SKM-1 (cell line): ENCODE measurements at regions not wholly inside any gene's neighbourhood (a gene's known extent, or its start where the extent isn't known, plus 50 kb on each side); places are given as distances from the start of the nearest gene placed in this dataset.
"Not testable (repeated sequence)": the region's sequence is repeated elsewhere in the genome, so short reads cannot be mapped to it uniquely, and the experiment has no call there.

Experiments
- DNase-seq: peaks from one replicate; lab custom pipeline; 2025; ENCODE audit not compliant: unreplicated experiment; lab: John Stamatoyannopoulos, UW

- DNase-seq, result no peak
Observed at GRCh38 chr17:77798031-77798430, 160.5 kb upstream of the TNRC6C start.

- DNase-seq, result no peak
Observed at GRCh38 chr17:77798481-77798880, 160.0 kb upstream of the TNRC6C start.

DNA sequence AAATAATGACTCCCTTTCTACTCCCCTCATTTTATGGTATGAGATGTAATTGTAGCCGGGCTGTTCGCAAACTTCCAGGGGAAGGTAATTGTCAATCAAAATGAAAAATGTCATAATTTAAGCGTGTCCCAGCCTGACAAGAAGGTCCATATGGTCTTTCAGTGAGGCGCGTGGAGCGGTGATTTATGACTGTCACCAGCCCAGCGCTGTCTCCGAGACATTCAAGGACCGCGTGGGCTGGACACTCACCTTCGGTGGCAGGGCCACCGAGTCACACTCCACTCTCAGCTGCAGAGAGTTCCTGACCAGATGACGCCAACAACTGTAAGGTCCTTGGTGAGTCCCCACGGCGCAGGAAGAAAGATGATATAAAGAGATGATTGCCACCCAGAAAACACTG lies 157.7 kb upstream of the TNRC6C start:
- no peak for DNase-seq

DNA sequence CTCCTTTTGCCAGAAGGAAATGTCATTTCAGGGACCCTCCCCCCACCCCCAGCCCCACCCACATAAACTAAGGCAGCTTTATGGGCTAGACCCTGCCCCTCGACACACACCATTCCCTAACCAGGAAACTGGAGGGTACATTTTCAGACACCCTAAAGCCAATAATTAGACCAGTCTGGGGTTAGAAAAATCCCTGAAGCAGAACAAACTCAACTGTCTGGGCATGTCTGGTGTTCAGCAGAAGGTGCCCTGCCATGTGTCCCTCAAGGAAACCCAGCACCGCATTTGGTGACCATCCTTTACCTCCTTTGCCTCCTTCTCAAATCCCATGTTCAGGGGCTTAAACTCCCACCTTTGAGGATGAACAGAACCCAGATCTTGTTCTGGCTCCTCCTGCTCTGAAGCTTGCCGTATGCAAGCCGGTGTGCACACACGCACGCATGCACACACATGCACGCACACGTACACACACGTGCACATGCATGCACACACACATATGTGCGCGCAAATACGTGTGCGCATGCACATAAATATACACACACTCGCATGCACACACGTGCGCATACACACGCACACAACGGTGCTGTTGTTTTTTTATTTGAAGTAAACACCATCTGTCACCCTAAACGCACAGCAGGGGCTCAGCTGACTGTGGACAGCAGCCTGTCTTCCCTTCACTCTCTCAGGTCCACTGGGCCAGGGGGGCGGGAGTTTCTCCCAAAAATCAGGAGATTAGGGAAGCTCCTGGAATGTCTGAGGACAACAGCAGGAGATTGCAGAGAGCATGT lies 156.8 kb upstream of the TNRC6C start:
- no peak for DNase-seq

DNA sequence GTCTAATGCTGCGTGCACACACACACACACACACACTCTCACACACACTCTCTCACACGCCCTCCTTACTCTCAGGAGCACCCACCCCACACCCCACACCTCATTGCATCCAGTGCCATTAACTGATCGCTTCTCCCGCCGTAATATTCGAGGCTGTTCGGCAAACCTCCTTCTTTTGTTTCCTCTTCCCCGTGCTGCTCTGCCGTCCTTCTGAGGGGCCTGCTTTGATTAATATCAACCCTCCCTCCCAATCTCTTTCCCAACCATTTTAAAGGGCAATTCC lies 156.2 kb upstream of the TNRC6C start:
- DNase-seq, result no peak

GRCh38 chr17:77802811-77803220 lies 155.7 kb upstream of the TNRC6C start:
- no peak for DNase-seq

GRCh38 chr17:77803726-77804125 lies 154.8 kb upstream of the TNRC6C start:
- DNase-seq, result no peak

DNA sequence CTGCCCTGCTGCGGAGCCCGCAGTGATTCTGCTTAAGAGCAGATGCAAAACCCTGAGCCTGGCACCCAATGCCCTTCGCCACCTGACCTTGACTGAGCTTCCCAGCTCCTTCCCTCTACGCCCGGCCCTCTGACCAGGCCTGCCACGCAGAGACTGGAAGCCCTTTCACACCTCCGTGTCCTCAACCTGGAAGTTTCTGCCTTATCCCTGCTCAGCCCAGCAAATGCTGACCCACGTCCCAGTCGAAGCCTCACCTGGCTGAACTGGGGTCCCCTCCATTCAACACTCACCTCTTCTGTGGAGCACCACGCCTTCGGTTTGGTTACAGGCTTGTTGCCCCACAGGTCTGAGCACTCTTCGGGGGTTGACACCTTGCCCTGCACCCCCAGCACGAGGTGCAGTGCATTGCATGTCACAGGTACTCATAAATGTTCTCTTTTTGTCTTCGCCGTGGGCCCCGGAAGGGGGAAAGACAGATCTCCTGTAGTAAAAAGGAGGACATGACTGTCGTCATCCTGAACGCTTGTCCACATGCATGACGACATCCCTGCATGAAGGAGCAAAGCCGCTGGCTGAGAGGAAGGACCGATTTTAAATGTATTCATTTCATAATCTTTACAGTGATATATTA lies 153.6 kb upstream of the TNRC6C start:
- DNase-seq, result no peak

GRCh38 chr17:77805970-77806369 lies 152.5 kb upstream of the TNRC6C start:
- not testable (repeated sequence) for DNase-seq

- no peak for DNase-seq
Observed at GRCh38 chr17:77807051-77807745, 151.3 kb upstream of the TNRC6C start.

DNA sequence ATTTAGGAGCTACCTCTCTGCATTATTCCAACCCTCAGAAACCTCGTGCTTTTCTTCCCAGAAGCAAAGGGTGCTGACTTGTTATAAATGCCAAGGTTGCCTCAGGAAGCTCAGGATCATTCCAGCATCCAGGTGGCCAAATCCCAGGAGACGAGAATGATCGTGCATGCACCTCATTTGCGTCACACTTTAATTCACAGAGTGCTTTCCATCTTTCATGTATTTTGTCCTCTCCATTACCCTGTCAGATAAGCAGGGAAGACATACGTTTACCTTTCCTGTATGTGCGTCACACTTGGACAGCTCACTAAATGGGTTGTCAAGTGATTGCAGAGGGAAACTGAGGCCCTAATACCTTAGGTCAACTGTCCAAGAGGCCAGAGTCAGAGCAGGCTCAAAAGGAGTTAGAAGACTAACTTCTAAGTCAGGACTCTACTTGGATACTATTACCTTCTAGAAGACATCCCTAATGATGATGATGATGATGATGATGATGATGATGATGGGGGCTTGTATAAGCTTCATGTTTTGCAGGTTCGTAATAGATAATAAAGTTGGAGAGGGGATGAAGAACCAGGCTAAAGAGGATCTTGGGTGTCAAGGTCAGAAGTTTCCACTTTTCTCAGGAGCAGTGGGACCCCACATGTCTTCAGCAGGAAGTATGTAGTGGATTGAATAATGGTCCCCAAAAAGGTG lies 150.6 kb upstream of the TNRC6C start:
- no peak for DNase-seq

DNA sequence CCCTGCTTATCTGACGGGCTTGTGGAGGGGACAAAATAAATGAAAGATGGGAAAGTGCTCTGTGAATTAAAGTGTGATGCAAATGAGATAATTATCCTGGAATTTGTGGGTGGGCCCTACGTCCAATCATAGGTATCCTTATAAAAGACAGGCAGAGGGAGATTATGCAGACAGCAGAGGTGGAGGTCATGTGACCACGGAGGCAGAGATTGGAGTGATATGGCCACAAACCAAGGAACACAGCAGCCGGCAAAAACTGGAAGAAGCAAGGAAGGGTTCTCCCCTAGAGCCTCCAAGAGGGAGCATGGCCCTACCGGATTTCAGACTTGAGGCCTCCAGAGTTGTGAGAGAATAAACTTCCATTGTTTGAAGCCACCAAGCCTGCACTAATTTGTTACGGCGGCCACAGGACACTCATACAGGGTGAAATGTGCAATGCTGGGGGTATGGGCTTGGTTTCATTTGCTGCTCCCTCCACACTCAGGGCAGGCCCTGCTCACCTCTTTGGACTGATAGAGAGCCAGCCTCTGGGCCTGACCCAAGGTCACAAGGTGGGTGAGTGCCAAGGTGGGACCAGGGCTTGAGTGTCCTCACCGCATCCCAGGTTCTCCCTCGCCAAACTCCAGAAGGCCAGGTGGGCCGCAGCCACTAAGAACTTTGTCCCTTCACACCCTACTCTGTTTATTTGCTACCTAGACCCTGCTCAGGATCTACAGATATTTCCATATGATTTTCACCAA lies 149.6 kb upstream of the TNRC6C start:
- DNase-seq, result no peak

DNA sequence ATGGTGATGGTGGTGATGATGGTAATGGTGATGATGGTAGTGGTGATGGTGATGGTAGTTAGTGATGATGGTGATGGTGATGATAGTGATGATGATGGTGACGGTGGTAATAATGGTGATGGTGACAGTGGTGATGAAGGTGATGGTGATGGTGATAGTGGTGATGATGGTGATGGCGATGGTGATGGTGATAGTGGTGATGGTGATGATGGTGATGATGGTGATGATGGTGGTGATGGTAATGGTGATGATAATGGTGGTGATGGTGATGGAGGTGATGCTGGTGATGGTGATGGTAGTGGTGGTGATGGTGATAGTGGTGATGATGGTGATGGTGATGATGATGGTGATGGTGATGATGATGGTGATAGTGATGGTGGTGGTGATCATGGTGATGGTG lies 148.7 kb upstream of the TNRC6C start:
- DNase-seq, result no peak

DNA sequence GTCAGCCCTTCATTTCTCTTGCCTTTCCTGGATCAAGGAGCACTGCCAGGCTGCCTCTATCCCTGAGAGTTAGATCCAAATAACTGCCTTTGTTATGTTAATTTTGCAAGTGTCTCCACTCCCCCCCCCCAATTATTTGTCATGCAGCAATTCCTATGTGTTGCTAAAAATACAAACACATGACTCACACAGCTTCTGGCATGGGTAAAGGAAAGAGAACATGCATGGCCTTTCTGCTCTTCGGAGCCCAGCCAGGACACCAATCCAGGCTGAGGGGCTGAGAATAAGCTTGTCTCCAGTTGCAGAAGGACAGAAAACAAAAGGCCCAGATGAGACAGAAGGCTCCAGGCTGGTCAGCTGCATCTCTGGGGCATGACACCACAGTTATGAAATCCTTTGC lies 148.0 kb upstream of the TNRC6C start:
- no peak for DNase-seq

- no peak for DNase-seq
Observed at GRCh38 chr17:77811521-77811920, 147.0 kb upstream of the TNRC6C start.

DNA sequence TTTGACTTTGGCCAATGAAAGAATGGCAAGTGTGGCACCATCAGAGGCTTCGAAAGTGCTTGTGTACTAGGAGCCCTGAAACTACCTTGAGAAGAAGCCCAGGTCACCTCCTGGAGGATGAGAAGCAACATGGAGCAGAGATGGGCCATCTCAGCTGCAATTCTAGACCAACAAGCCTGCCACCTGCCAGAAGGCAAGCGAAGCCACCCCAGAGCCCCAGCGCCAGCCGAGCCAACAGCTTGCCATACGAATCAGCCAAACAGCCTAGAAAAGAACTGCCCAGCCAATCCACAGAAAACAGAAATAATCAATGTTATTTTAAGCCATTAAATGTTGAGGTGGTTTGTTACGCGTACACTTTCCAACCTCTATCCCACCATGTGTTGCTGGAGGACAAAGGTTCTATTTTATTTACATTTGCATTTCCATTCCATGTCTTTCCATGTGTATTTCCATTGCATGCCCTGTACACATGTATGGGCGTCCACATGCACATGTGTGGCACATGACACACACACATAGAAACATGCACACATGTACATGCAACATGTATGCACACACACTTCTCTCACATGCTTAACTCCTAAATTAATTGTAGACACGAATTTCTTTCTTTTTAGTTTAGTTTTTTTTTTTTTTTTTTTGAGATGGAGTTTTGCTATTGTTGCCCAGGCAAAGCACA lies 144.3 kb upstream of the TNRC6C start:
- no peak for DNase-seq

- no peak for DNase-seq
Observed at GRCh38 chr17:77815127-77815905, 143.2 kb upstream of the TNRC6C start.

- no peak for DNase-seq
Observed at GRCh38 chr17:77817953-77818352, 140.6 kb upstream of the TNRC6C start.

- DNase-seq, result no peak
Observed at GRCh38 chr17:77819497-77819896, 139.0 kb upstream of the TNRC6C start.

DNA sequence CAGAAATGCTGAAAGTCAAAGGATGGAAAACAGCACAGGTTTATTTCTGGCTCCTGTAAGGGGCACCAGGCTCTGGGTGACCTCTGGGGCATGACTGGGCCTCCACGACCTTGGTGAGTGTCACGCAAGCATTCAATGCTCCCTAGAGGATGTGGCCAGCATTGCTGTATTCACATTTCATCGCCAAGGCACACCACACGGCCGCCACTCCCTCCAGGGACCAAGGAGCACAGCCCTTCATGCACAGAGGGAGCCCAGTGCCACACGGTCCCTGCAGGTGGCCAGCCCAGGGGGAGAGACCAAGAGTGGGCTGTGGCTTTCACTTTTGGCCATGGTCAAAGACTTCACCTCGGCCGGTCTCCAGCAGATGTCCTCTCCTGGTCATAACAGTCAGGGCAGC lies 137.4 kb upstream of the TNRC6C start:
- DNase-seq, result no peak
